ENCODE measurements at regions not wholly inside any gene's neighbourhood (a gene's known extent, or its start where the extent isn't known, plus 50 kb on each side); places are given as distances from the start of the nearest gene placed in this dataset.
A peak's percentile ranks its signal among the peaks of the same experiment; 100 is the strongest.
"Not testable (repeated sequence)": the region's sequence is repeated elsewhere in the genome, so short reads cannot be mapped to it uniquely, and the experiment has no call there.

GRCh38 chr4:1553365-1553764 lies 130.7 kb downstream of the FAM53A start:
- DNase-seq (ENCODE audit: low spot score): no peak
- H3K27ac ChIP-seq: no peak overlapping the region
- CTCF ChIA-PET: interaction anchor here (0.6 kb wide), 1 partner anchor 1233 kb away, joined by 3 read pairs; no protein-coding TSS in a partner anchor
- POLR2A ChIA-PET (ENCODE audit: low non-redundant PET): no interaction called here
- TF ChIP-seq CTCF (conservative IDR thresholded peaks at IDR 0.05; ENCODE audit: low read depth): no peak

GRCh38 chr4:1552451-1552850 lies 131.7 kb downstream of the FAM53A start:
- CTCF ChIA-PET: interaction anchor here (0.6 kb wide), 1 partner anchor 460 kb away, joined by 4 read pairs; no protein-coding TSS in a partner anchor
- no peak for TF ChIP-seq CTCF (conservative IDR thresholded peaks at IDR 0.05; ENCODE audit: low read depth)
- no peak for DNase-seq (ENCODE audit: low spot score)
- H3K27ac ChIP-seq: no peak overlapping the region
- POLR2A ChIA-PET (ENCODE audit: low non-redundant PET): no interaction called here

- no peak for DNase-seq (ENCODE audit: low spot score)
- H3K27ac ChIP-seq: no peak overlapping the region
- no peak for TF ChIP-seq CTCF (conservative IDR thresholded peaks at IDR 0.05; ENCODE audit: low read depth)
- POLR2A ChIA-PET (ENCODE audit: low non-redundant PET): no interaction called here
- CTCF ChIA-PET: no interaction called here
Observed at GRCh38 chr4:1551211-1551610, 132.9 kb downstream of the FAM53A start.

GRCh38 chr4:1550122-1551070 lies 133.7 kb downstream of the FAM53A start:
- no peak for TF ChIP-seq CTCF (conservative IDR thresholded peaks at IDR 0.05; ENCODE audit: low read depth)
- CTCF ChIA-PET: interaction anchor here (0.6 to 1.1 kb wide), 2 partner anchors 19 to 97 kb away, joined by 4 to 5 read pairs; no protein-coding TSS in a partner anchor
- POLR2A ChIA-PET (ENCODE audit: low non-redundant PET): no interaction called here
- DNase-seq (ENCODE audit: low spot score): no peak
- no peak overlapping the region for H3K27ac ChIP-seq

GRCh38 chr4:1549638-1550035 lies 134.5 kb downstream of the FAM53A start:
- no peak for DNase-seq (ENCODE audit: low spot score)
- POLR2A ChIA-PET (ENCODE audit: low non-redundant PET): no interaction called here
- no peak for TF ChIP-seq CTCF (conservative IDR thresholded peaks at IDR 0.05; ENCODE audit: low read depth)
- H3K27ac ChIP-seq: no peak overlapping the region
- CTCF ChIA-PET: interaction anchor here (0.6 to 1.3 kb wide), 7 partner anchors 14 to 1579 kb away, joined by 3 to 5 read pairs (median 4); no protein-coding TSS in a partner anchor

GRCh38 chr4:1548827-1549637 lies 135.1 kb downstream of the FAM53A start:
- DNase-seq (ENCODE audit: low spot score): peak; percentile 22
- POLR2A ChIA-PET (ENCODE audit: low non-redundant PET); H3K27ac ChIP-seq: not testable (repeated sequence)
- CTCF ChIA-PET: interaction anchor here (0.6 to 1.3 kb wide), 12 partner anchors 14 to 1580 kb away, joined by 3 to 5 read pairs (median 3); no protein-coding TSS in a partner anchor
- peak; percentile 94 for TF ChIP-seq CTCF (conservative IDR thresholded peaks at IDR 0.05; ENCODE audit: low read depth)
